HG03378 (cell line): ENCODE measurements at regions not wholly inside any gene's neighbourhood (a gene's known extent, or its start where the extent isn't known, plus 50 kb on each side); places are given as distances from the start of the nearest gene placed in this dataset.
"Not testable (repeated sequence)": the region's sequence is repeated elsewhere in the genome, so short reads cannot be mapped to it uniquely, and the experiment has no call there.

ENCODE experiments used
- ATAC-seq: cut with Tn5 transposase; IDR thresholded peaks from one replicate; pipeline ENCODE4 v1.9.1; 2021; ENCODE audit warnings: mild to moderate bottlenecking, moderate library complexity; ENCODE audit not compliant: unreplicated experiment

- no peak for ATAC-seq
Observed at GRCh38 chr6:27049863-27050781, 197.4 kb upstream of the PRSS16 start.

- ATAC-seq, result not testable (repeated sequence)
Observed at GRCh38 chr6:27052082-27052730, 195.3 kb upstream of the PRSS16 start.

GRCh38 chr6:27052731-27053082, 194.8 kb upstream of the PRSS16 start:
- ATAC-seq, result no peak

- no peak for ATAC-seq
Observed at GRCh38 chr6:27053738-27054137, 193.8 kb upstream of the PRSS16 start.

- no peak for ATAC-seq
Observed at GRCh38 chr6:27056615-27057014, 190.9 kb upstream of the PRSS16 start.

GRCh38 chr6:27059621-27060425, 187.7 kb upstream of the PRSS16 start:
- ATAC-seq, result no peak

- ATAC-seq, result no peak
Observed at GRCh38 chr6:27061235-27061993, 186.1 kb upstream of the PRSS16 start.

- ATAC-seq, result no peak
Observed at GRCh38 chr6:27062755-27063154, 184.7 kb upstream of the PRSS16 start.

- ATAC-seq, result no peak
Observed at GRCh38 chr6:27065183-27065582, 182.3 kb upstream of the PRSS16 start.

- ATAC-seq, result no peak
Observed at GRCh38 chr6:27066381-27066780, 181.1 kb upstream of the PRSS16 start.

- no peak for ATAC-seq
Observed at GRCh38 chr6:27066802-27067201, 180.7 kb upstream of the PRSS16 start.

GRCh38 chr6:27073441-27073840, 174.1 kb upstream of the PRSS16 start:
- ATAC-seq, result no peak

- ATAC-seq, result no peak
Observed at GRCh38 chr6:27076116-27076515, 171.4 kb upstream of the PRSS16 start.

GRCh38 chr6:27078734-27079357, 168.7 kb upstream of the PRSS16 start:
- no peak for ATAC-seq

- no peak for ATAC-seq
Observed at GRCh38 chr6:27081188-27081587, 166.3 kb upstream of the PRSS16 start.

- no peak for ATAC-seq
Observed at GRCh38 chr6:27081931-27082330, 165.6 kb upstream of the PRSS16 start.

- no peak for ATAC-seq
Observed at GRCh38 chr6:27088068-27088467, 159.4 kb upstream of the PRSS16 start.

GRCh38 chr6:27091661-27092315, 155.7 kb upstream of the PRSS16 start:
- ATAC-seq, result no peak

GRCh38 chr6:27092316-27092692, 155.2 kb upstream of the PRSS16 start:
- ATAC-seq, result no peak

- no peak for ATAC-seq
Observed at GRCh38 chr6:27095914-27096313, 151.6 kb upstream of the PRSS16 start.
